ENCODE measurements at regions not wholly inside any gene's neighbourhood (a gene's known extent, or its start where the extent isn't known, plus 50 kb on each side); places are given as distances from the start of the nearest gene placed in this dataset.

DNA sequence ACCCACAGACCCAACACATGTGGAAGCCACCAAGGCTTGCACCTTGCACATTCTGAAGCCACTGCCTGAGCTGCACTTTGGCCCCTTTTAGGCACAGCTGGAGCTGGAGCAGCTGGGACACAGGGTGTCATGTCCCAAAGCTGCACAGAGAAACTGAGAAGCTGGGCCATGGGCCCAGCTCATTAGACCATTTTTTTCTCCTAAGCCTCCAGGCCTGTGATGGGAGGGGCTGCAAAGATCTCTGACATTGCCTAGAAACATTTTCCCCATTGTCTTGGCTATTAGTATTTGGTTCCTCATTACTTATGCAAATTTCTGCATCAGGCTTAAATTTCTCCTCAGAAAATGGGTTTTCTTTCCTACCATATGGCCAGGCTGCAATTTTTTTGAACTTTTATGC lies 447.4 kb upstream of the HS3ST1 start (continued):
- TF ChIP-seq ZNF331 (CRISPR knock-in tag; IDR thresholded peaks at IDR 0.05; ENCODE audit: low read depth) (no peak), JUNB (IDR thresholded peaks at IDR 0.05; ENCODE audit: unreplicated experiment) (no peak), EZH2 (IDR thresholded peaks at IDR 0.05; ENCODE audit: low read depth, unreplicated experiment) (no peak)

DNA sequence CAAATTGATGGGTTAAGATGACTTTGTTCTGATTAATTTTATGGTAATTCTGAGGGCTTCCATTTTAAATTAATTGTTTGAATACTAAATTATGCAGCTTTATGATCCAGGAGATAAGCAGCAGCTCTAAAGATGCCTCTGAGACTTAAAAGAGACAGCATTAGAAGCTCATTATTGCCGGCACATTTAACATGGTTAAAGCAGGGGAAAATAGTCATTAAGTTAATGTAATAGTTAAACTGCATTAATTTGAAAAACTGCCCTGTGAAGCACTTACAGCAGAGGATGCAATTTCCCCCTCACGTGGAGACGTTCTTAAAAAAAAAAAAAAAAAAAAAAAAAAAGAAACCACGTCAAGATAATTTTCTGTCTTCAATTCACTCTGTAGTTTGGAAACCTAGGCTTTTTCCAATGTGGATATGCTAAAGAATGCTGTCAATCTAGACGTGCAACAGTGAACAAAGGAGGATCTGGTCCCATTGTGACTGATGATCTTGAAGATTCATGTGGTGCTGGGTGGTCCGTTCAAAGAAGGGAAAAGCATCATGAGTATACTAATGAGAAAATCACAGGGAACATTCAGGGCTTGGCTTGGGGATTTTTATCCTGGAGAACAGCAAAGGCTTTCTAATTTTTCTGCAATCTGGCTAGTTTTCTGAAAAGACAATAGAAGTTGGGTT lies 440.6 kb upstream of the HS3ST1 start:
- Histone ChIP-seq H3F3A (replicated peaks; ENCODE audit: low read depth) (no peaks in the 10 kb centered on the region), H3K9me2 (ENCODE audit: insufficient read depth) (no peaks in the 10 kb centered on the region), H3K27me3 (ENCODE audit: insufficient read depth) (no peaks in the 10 kb centered on the region), H3K79me2 (replicated peaks; ENCODE audit: insufficient read depth) (no peaks in the 10 kb centered on the region), H4K20me1 (replicated peaks; ENCODE audit: insufficient read depth) (no peaks in the 10 kb centered on the region), H3K4me1 (ENCODE audit: insufficient read depth) (no peaks in the 10 kb centered on the region), H3K36me3 (ENCODE audit: insufficient read depth) (no peaks in the 10 kb centered on the region), H3K4me3 (no peak overlapping the region), H3K4me2 (no peak overlapping the region), H2AFZ (0 out of 2 replicates have a peak overlapping the region, but pooled peaks have one; percentile 38), H3K27ac (ENCODE audit: low read depth) (no peak overlapping the region)
- H3K4me1 Mint-ChIP-seq = no peaks in the 10 kb centered on the region
- H3K36me3 Mint-ChIP-seq (ENCODE audit: low read depth) = no peaks in the 10 kb centered on the region
- H3K27ac Mint-ChIP-seq = no peak overlapping the region
- no peaks in the 10 kb centered on the region for H3K9me3 Mint-ChIP-seq
- no peaks in the 10 kb centered on the region for H3K27me3 Mint-ChIP-seq (ENCODE audit: insufficient read depth, low read depth, poor library complexity)
- ATAC-seq (no peak), DNase-seq (ENCODE audit: low spot score) (no peak)
- H3K4me3 Mint-ChIP-seq = no peak overlapping the region
- TF ChIP-seq STAT1 (IDR thresholded peaks at IDR 0.05; ENCODE audit: unreplicated experiment) = no peak
- TF ChIP-seq, protein P1, sequence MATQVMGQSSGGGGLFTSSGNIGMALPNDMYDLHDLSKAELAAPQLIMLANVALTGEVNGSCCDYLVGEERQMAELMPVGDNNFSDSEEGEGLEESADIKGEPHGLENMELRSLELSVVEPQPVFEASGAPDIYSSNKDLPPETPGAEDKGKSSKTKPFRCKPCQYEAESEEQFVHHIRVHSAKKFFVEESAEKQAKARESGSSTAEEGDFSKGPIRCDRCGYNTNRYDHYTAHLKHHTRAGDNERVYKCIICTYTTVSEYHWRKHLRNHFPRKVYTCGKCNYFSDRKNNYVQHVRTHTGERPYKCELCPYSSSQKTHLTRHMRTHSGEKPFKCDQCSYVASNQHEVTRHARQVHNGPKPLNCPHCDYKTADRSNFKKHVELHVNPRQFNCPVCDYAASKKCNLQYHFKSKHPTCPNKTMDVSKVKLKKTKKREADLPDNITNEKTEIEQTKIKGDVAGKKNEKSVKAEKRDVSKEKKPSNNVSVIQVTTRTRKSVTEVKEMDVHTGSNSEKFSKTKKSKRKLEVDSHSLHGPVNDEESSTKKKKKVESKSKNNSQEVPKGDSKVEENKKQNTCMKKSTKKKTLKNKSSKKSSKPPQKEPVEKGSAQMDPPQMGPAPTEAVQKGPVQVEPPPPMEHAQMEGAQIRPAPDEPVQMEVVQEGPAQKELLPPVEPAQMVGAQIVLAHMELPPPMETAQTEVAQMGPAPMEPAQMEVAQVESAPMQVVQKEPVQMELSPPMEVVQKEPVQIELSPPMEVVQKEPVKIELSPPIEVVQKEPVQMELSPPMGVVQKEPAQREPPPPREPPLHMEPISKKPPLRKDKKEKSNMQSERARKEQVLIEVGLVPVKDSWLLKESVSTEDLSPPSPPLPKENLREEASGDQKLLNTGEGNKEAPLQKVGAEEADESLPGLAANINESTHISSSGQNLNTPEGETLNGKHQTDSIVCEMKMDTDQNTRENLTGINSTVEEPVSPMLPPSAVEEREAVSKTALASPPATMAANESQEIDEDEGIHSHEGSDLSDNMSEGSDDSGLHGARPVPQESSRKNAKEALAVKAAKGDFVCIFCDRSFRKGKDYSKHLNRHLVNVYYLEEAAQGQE (IDR thresholded peaks at IDR 0.05; ENCODE audit: unreplicated experiment) = no peak
- no peak for TF ChIP-seq CREB1 (CRISPR knock-in tag; IDR thresholded peaks at IDR 0.05; ENCODE audit: low read depth)
- TF ChIP-seq ZNF331 (CRISPR knock-in tag; IDR thresholded peaks at IDR 0.05; ENCODE audit: low read depth) = no peak
- TF ChIP-seq, protein P2, sequence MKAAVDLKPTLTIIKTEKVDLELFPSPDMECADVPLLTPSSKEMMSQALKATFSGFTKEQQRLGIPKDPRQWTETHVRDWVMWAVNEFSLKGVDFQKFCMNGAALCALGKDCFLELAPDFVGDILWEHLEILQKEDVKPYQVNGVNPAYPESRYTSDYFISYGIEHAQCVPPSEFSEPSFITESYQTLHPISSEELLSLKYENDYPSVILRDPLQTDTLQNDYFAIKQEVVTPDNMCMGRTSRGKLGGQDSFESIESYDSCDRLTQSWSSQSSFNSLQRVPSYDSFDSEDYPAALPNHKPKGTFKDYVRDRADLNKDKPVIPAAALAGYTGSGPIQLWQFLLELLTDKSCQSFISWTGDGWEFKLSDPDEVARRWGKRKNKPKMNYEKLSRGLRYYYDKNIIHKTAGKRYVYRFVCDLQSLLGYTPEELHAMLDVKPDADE (IDR thresholded peaks at IDR 0.05) = no peak
- TF ChIP-seq, protein P3, sequence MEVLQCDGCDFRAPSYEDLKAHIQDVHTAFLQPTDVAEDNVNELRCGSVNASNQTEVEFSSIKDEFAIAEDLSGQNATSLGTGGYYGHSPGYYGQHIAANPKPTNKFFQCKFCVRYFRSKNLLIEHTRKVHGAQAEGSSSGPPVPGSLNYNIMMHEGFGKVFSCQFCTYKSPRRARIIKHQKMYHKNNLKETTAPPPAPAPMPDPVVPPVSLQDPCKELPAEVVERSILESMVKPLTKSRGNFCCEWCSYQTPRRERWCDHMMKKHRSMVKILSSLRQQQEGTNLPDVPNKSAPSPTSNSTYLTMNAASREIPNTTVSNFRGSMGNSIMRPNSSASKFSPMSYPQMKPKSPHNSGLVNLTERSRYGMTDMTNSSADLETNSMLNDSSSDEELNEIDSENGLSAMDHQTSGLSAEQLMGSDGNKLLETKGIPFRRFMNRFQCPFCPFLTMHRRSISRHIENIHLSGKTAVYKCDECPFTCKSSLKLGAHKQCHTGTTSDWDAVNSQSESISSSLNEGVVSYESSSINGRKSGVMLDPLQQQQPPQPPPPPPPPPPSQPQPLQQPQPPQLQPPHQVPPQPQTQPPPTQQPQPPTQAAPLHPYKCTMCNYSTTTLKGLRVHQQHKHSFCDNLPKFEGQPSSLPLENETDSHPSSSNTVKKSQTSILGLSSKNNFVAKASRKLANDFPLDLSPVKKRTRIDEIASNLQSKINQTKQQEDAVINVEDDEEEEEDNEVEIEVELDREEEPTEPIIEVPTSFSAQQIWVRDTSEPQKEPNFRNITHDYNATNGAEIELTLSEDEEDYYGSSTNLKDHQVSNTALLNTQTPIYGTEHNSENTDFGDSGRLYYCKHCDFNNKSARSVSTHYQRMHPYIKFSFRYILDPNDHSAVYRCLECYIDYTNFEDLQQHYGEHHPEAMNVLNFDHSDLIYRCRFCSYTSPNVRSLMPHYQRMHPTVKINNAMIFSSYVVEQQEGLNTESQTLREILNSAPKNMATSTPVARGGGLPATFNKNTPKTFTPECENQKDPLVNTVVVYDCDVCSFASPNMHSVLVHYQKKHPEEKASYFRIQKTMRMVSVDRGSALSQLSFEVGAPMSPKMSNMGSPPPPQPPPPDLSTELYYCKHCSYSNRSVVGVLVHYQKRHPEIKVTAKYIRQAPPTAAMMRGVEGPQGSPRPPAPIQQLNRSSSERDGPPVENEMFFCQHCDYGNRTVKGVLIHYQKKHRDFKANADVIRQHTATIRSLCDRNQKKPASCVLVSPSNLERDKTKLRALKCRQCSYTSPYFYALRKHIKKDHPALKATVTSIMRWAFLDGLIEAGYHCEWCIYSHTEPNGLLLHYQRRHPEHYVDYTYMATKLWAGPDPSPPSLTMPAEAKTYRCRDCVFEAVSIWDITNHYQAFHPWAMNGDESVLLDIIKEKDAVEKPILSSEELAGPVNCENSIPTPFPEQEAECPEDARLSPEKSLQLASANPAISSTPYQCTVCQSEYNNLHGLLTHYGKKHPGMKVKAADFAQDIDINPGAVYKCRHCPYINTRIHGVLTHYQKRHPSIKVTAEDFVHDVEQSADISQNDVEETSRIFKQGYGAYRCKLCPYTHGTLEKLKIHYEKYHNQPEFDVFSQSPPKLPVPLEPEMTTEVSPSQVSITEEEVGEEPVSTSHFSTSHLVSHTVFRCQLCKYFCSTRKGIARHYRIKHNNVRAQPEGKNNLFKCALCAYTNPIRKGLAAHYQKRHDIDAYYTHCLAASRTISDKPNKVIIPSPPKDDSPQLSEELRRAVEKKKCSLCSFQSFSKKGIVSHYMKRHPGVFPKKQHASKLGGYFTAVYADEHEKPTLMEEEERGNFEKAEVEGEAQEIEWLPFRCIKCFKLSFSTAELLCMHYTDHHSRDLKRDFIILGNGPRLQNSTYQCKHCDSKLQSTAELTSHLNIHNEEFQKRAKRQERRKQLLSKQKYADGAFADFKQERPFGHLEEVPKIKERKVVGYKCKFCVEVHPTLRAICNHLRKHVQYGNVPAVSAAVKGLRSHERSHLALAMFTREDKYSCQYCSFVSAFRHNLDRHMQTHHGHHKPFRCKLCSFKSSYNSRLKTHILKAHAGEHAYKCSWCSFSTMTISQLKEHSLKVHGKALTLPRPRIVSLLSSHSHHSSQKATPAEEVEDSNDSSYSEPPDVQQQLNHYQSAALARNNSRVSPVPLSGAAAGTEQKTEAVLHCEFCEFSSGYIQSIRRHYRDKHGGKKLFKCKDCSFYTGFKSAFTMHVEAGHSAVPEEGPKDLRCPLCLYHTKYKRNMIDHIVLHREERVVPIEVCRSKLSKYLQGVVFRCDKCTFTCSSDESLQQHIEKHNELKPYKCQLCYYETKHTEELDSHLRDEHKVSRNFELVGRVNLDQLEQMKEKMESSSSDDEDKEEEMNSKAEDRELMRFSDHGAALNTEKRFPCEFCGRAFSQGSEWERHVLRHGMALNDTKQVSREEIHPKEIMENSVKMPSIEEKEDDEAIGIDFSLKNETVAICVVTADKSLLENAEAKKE (CRISPR knock-in tag; IDR thresholded peaks at IDR 0.05) = no peak
- no peak for TF ChIP-seq JUNB (IDR thresholded peaks at IDR 0.05; ENCODE audit: unreplicated experiment)
- TF ChIP-seq EZH2phosphoT487 (IDR thresholded peaks at IDR 0.05; ENCODE audit: unreplicated experiment) = no peak
- no peak for TF ChIP-seq NANOG (IDR thresholded peaks at IDR 0.05; ENCODE audit: borderline replicate concordance)
- no peak for TF ChIP-seq ZNF114 (CRISPR knock-in tag; IDR thresholded peaks at IDR 0.05)
- TF ChIP-seq POLR2AphosphoS5 (IDR thresholded peaks at IDR 0.05; ENCODE audit: low read depth) = no peak
- TF ChIP-seq, protein P4, sequence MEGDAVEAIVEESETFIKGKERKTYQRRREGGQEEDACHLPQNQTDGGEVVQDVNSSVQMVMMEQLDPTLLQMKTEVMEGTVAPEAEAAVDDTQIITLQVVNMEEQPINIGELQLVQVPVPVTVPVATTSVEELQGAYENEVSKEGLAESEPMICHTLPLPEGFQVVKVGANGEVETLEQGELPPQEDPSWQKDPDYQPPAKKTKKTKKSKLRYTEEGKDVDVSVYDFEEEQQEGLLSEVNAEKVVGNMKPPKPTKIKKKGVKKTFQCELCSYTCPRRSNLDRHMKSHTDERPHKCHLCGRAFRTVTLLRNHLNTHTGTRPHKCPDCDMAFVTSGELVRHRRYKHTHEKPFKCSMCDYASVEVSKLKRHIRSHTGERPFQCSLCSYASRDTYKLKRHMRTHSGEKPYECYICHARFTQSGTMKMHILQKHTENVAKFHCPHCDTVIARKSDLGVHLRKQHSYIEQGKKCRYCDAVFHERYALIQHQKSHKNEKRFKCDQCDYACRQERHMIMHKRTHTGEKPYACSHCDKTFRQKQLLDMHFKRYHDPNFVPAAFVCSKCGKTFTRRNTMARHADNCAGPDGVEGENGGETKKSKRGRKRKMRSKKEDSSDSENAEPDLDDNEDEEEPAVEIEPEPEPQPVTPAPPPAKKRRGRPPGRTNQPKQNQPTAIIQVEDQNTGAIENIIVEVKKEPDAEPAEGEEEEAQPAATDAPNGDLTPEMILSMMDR (conservative IDR thresholded peaks at IDR 0.05; ENCODE audit: low read depth in 2 of 2) = no peak
